ENCODE measurements at regions not wholly inside any gene's neighbourhood (a gene's known extent, or its start where the extent isn't known, plus 50 kb on each side); places are given as distances from the start of the nearest gene placed in this dataset.

GRCh38 chr15:31172606-31173005, 71.1 kb upstream of the TRPM1 start:
- TF ChIP-seq EZH2 (IDR thresholded peaks at IDR 0.05) (no peak), FOXP2 (optimal IDR thresholded peaks at IDR 0.05; ENCODE audit: control extremely low read depth, extremely low read length, insufficient read depth) (no peak), POLR2AphosphoS5 (IDR thresholded peaks at IDR 0.05; ENCODE audit: borderline replicate concordance, low read depth, low read length) (no peak)

Measured in SK-N-MC (cell line).